ENCODE measurements at regions not wholly inside any gene's neighbourhood (a gene's known extent, or its start where the extent isn't known, plus 50 kb on each side); places are given as distances from the start of the nearest gene placed in this dataset.

GRCh38 chr4:34010751-34011519, 2233.4 kb downstream of the ARAP2 start:
- Histone ChIP-seq H3K27me3 (ENCODE audit: insufficient read depth, low read length, poor library complexity, severe bottlenecking) (no peaks in the 10 kb centered on the region), H3K36me3 (ENCODE audit: insufficient read depth, low read length) (no peaks in the 10 kb centered on the region), H2AFZ (ENCODE audit: low read length) (no peak overlapping the region), H3K9me2 (replicated peaks; ENCODE audit: low read depth, low read length) (no peaks in the 10 kb centered on the region), H3K4me2 (ENCODE audit: low read depth, low read length, poor library complexity, severe bottlenecking) (no peak overlapping the region), H3K4me1 (ENCODE audit: insufficient read depth, low read length, poor library complexity, severe bottlenecking) (peaks cover 2% of the 10 kb centered on the region), H3K4me3 (ENCODE audit: low read length, poor library complexity, severe bottlenecking) (no peak overlapping the region), H3K9ac (ENCODE audit: low read depth, low read length, poor library complexity, severe bottlenecking) (no peak overlapping the region), H3K9me3 (ENCODE audit: insufficient read depth, low read depth, low read length) (no peaks in the 10 kb centered on the region), H4K20me1 (ENCODE audit: insufficient read depth, low read length, poor library complexity, severe bottlenecking) (no peaks in the 10 kb centered on the region), H3K79me2 (ENCODE audit: insufficient read depth, low read length) (no peaks in the 10 kb centered on the region), H3F3A (ENCODE audit: low read depth) (no peaks in the 10 kb centered on the region)
- TF ChIP-seq CTCF (conservative IDR thresholded peaks at IDR 0.05; ENCODE audit: low read length) = no peak
- TF ChIP-seq EZH2phosphoT487 (IDR thresholded peaks at IDR 0.05; ENCODE audit: borderline replicate concordance) = no peak

- no peaks in the 10 kb centered on the region for H3K9me2 ChIP-seq (replicated peaks; ENCODE audit: low read depth, low read length)
- H2AFZ ChIP-seq (ENCODE audit: low read length) = no peak overlapping the region
- no peaks in the 10 kb centered on the region for H3K79me2 ChIP-seq (ENCODE audit: insufficient read depth, low read length)
- no peaks in the 10 kb centered on the region for H3K36me3 ChIP-seq (ENCODE audit: insufficient read depth, low read length)
- H3K27me3 ChIP-seq (ENCODE audit: insufficient read depth, low read length, poor library complexity, severe bottlenecking) = peaks cover 11% of the 10 kb centered on the region
- H3F3A ChIP-seq (ENCODE audit: low read depth) = no peaks in the 10 kb centered on the region
- no peaks in the 10 kb centered on the region for H4K20me1 ChIP-seq (ENCODE audit: insufficient read depth, low read length, poor library complexity, severe bottlenecking)
- H3K4me2 ChIP-seq (ENCODE audit: low read depth, low read length, poor library complexity, severe bottlenecking) = no peak overlapping the region
- H3K4me3 ChIP-seq (ENCODE audit: low read length, poor library complexity, severe bottlenecking) = no peak overlapping the region
- H3K4me1 ChIP-seq (ENCODE audit: insufficient read depth, low read length, poor library complexity, severe bottlenecking) = no peaks in the 10 kb centered on the region
- no peaks in the 10 kb centered on the region for H3K9me3 ChIP-seq (ENCODE audit: insufficient read depth, low read depth, low read length)
- no peak overlapping the region for H3K9ac ChIP-seq (ENCODE audit: low read depth, low read length, poor library complexity, severe bottlenecking)
- TF ChIP-seq CTCF (conservative IDR thresholded peaks at IDR 0.05; ENCODE audit: low read length) (no peak), EZH2phosphoT487 (IDR thresholded peaks at IDR 0.05; ENCODE audit: borderline replicate concordance) (no peak)
Observed at GRCh38 chr4:34035225-34035624, 2209.1 kb downstream of the ARAP2 start.

GRCh38 chr4:34037280-34037679, 2207.0 kb downstream of the ARAP2 start:
- Histone ChIP-seq H3K27me3 (ENCODE audit: insufficient read depth, low read length, poor library complexity, severe bottlenecking) (no peaks in the 10 kb centered on the region), H3K9ac (ENCODE audit: low read depth, low read length, poor library complexity, severe bottlenecking) (no peak overlapping the region), H3K4me1 (ENCODE audit: insufficient read depth, low read length, poor library complexity, severe bottlenecking) (no peaks in the 10 kb centered on the region), H2AFZ (ENCODE audit: low read length) (no peak overlapping the region), H4K20me1 (ENCODE audit: insufficient read depth, low read length, poor library complexity, severe bottlenecking) (no peaks in the 10 kb centered on the region), H3K79me2 (ENCODE audit: insufficient read depth, low read length) (no peaks in the 10 kb centered on the region), H3K4me3 (ENCODE audit: low read length, poor library complexity, severe bottlenecking) (no peak overlapping the region), H3K36me3 (ENCODE audit: insufficient read depth, low read length) (no peaks in the 10 kb centered on the region), H3K9me2 (replicated peaks; ENCODE audit: low read depth, low read length) (no peaks in the 10 kb centered on the region), H3K4me2 (ENCODE audit: low read depth, low read length, poor library complexity, severe bottlenecking) (peak overlapping the region; percentile 14), H3K9me3 (ENCODE audit: insufficient read depth, low read depth, low read length) (no peaks in the 10 kb centered on the region), H3F3A (ENCODE audit: low read depth) (no peaks in the 10 kb centered on the region)
- no peak for TF ChIP-seq EZH2phosphoT487 (IDR thresholded peaks at IDR 0.05; ENCODE audit: borderline replicate concordance)
- no peak for TF ChIP-seq CTCF (conservative IDR thresholded peaks at IDR 0.05; ENCODE audit: low read length)

Data from Loucy (cell line).